BJ (cell line): ENCODE measurements at regions not wholly inside any gene's neighbourhood (a gene's known extent, or its start where the extent isn't known, plus 50 kb on each side); places are given as distances from the start of the nearest gene placed in this dataset.
"Not testable (repeated sequence)": the region's sequence is repeated elsewhere in the genome, so short reads cannot be mapped to it uniquely, and the experiment has no call there.

ENCODE experiments used
- CTCF ChIA-PET: fragments of 350-600 bp; formaldehyde crosslinking; extraction: SDS; loops from one replicate; lab custom pipeline; 2021; ENCODE audit warnings: antibody characterized with exemption, inconsistent platforms; lab: Yijun Ruan, JAX
- POLR2A ChIA-PET: fragments of 300-600 bp; sonication (Branson Sonifier 250); formaldehyde crosslinking; extraction: SDS; loops from one replicate; lab custom pipeline; 2021; ENCODE audit warnings: antibody characterized with exemption; lab: Charles Lee
- DNase-seq: peaks from one replicate; pipeline ENCODE4 v3.0.0-alpha.2; 2011; ENCODE audit warnings: low read depth
- H3K27me3 ChIP-seq: 2 replicates; pipeline ENCODE4 v1.6.0; 2011; ENCODE audit warnings: low read length; ENCODE audit not compliant: control insufficient read depth, insufficient read depth
- H3K36me3 ChIP-seq: 2 replicates; pipeline ENCODE4 v1.5.1; 2011; ENCODE audit warnings: low read length; ENCODE audit not compliant: control insufficient read depth, insufficient read depth
- H3K4me3 ChIP-seq: 2 replicates; pipeline ENCODE4 v1.5.1; 2011; ENCODE audit warnings: low read depth, mild to moderate bottlenecking, control low read depth, low read length
- TF ChIP-seq, protein P1 (sequence below): IDR thresholded peaks from 2 replicates; pipeline ENCODE4 v1.5.1; 2011; ENCODE audit warnings: low read depth, mild to moderate bottlenecking, control low read depth, inconsistent platforms, low read length, moderate library complexity; ENCODE audit not compliant: insufficient read depth

DNA sequence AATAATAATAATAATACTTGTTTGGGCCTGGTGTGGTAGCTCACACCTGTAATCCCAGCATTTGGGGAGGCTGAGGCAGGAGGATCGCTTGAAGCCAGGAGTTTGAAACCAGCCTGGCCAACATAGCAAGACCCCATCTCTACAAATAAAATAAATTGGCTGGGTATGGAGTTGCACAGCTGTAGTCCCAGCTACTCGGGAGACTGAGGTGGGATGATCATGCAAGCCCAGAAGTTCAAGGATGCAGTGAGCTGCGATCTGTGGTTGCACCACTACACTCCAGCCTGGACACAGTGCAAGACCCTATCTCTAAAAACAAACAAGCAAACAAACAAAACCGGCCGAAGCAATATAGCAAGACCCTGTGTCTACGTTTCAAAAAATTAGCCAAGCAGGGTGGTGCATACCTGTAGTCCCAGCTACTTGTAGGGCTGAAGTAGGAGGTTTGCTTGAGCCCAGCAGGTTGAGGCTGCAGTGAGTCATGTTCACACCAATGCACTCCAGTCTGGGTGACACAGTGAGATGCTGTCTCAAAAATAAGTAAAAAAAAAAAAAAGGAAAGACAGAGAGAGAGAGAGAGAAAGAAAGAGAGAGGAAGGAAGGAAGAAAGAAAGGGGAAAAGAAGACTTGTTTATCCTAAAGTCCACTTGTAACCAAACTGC, 85.6 kb upstream of the KDM7A start:
- TF ChIP-seq, protein P1, sequence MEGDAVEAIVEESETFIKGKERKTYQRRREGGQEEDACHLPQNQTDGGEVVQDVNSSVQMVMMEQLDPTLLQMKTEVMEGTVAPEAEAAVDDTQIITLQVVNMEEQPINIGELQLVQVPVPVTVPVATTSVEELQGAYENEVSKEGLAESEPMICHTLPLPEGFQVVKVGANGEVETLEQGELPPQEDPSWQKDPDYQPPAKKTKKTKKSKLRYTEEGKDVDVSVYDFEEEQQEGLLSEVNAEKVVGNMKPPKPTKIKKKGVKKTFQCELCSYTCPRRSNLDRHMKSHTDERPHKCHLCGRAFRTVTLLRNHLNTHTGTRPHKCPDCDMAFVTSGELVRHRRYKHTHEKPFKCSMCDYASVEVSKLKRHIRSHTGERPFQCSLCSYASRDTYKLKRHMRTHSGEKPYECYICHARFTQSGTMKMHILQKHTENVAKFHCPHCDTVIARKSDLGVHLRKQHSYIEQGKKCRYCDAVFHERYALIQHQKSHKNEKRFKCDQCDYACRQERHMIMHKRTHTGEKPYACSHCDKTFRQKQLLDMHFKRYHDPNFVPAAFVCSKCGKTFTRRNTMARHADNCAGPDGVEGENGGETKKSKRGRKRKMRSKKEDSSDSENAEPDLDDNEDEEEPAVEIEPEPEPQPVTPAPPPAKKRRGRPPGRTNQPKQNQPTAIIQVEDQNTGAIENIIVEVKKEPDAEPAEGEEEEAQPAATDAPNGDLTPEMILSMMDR: no peak
- no peak overlapping the region for H3K4me3 ChIP-seq
- 0 out of 2 replicates have a peak, but pooled peaks cover 1% of the 10 kb centered on the region for H3K27me3 ChIP-seq
- H3K36me3 ChIP-seq: no peaks in the 10 kb centered on the region
- POLR2A ChIA-PET: no interaction called here
- DNase-seq: no peak
- CTCF ChIA-PET: no interaction called here

DNA sequence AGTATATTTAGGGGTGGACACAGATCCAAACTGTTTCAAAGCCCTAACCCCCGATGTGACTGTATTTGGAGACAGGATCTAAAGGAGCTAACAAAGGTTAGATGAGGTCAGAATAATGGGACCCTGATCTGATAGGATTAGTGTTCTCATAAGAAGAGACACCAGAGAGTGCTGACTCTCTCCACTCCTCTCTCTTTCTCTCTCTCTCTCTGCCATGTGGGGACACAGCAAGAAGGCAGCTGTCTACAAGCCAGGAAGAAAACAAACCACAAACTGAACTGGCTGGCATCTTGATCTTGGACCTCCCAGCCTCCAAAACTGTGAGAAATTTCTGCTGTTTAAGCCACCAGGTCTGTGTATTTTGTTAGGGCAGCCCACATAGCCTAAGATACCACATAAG, 84.7 kb upstream of the KDM7A start:
- CTCF ChIA-PET: no interaction called here
- DNase-seq: no peak
- TF ChIP-seq, protein P1: no peak
- Histone ChIP-seq H3K27me3 (0 out of 2 replicates have a peak, but pooled peaks cover 1% of the 10 kb centered on the region), H3K4me3 (no peak overlapping the region), H3K36me3 (no peaks in the 10 kb centered on the region)
- POLR2A ChIA-PET: no interaction called here

DNA sequence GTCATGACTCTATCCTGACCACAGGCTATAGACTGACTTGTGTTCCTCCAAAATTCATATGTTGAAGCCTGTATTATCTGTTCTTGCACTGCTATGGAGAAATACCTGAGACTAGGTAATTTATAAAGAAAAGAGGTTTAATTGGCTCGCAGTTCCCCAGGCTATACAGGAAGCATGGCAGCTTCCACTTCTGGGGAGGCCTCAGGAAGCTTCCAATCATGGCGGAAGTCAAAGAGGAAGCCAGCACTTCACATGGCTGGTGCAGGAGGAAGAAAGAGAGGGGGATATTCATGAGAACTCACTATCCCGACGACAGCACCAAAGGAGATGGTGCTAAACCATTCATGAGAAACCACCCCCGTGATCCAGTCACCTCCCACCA, 84.3 kb upstream of the KDM7A start:
- CTCF ChIA-PET: no interaction called here

DNA sequence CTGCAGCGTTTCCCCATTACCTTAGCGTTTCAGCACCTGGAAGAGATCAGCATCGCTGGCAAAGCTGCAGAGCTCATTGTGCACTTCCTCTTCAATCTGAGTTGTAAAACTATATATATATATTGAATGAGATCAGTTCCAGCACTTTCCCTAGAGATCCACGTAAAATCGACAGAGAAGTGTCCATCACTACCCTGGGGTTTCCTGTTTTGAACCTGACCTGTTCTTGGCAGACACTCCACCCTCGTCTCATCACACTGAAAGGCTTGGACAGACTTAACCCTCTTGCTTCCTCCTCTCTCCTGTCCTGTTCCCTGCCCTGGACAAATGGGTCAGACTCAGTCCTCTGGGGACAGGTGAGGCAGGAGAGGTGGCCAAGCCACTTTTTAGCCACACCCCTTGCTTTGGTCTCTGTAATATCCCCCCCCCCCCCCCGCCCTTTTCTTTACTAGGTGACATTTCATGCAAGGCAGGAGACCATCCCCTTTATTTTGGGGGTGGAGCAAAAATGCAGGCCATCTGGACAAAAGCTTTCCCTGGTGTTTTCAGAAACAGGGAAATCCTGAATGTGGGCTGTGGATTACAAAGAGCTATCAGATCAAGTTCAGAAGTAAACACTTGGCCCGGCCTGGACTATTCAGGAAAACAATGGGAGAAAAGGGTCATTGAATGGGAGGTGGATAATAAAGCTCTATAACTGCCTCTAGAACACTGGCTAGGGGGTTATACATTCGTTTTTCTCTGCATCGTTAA, 83.7 kb upstream of the KDM7A start:
- TF ChIP-seq, protein P1: no peak
- no peak for DNase-seq
- ChIA-PET CTCF (no interaction called here), POLR2A (no interaction called here)
- Histone ChIP-seq H3K27me3 (0 out of 2 replicates have a peak, but pooled peaks cover 1% of the 10 kb centered on the region), H3K4me3 (no peak overlapping the region), H3K36me3 (no peaks in the 10 kb centered on the region)

More for the DNA sequence above, 84.3 kb upstream of the KDM7A start:
- H3K27me3 ChIP-seq: 0 out of 2 replicates have a peak, but pooled peaks cover 1% of the 10 kb centered on the region
- H3K36me3 ChIP-seq: no peaks in the 10 kb centered on the region
- DNase-seq: no peak
- no peak overlapping the region for H3K4me3 ChIP-seq
- TF ChIP-seq, protein P1: no peak
- POLR2A ChIA-PET: no interaction called here

- H3K36me3 ChIP-seq, CTCF ChIA-PET, POLR2A ChIA-PET, DNase-seq, H3K27me3 ChIP-seq, H3K4me3 ChIP-seq: not testable (repeated sequence)
These were observed 80.5 kb upstream of the KDM7A start for GRCh38 chr7:140257278-140257677.

GRCh38 chr7:140254976-140255375, 78.2 kb upstream of the KDM7A start:
- H3K36me3 ChIP-seq, H3K4me3 ChIP-seq, CTCF ChIA-PET, DNase-seq, H3K27me3 ChIP-seq, POLR2A ChIA-PET: not testable (repeated sequence)
